DMS114 treated with DMSO at 0.1 percent for 48 hours (cell line): ENCODE measurements at regions not wholly inside any gene's neighbourhood (a gene's known extent, or its start where the extent isn't known, plus 50 kb on each side); places are given as distances from the start of the nearest gene placed in this dataset.
"Not testable (repeated sequence)": the region's sequence is repeated elsewhere in the genome, so short reads cannot be mapped to it uniquely, and the experiment has no call there.

Experiments
- DNase-seq: peaks from one replicate; lab custom pipeline; 2025; ENCODE audit not compliant: unreplicated experiment; lab: John Stamatoyannopoulos, UW

DNA sequence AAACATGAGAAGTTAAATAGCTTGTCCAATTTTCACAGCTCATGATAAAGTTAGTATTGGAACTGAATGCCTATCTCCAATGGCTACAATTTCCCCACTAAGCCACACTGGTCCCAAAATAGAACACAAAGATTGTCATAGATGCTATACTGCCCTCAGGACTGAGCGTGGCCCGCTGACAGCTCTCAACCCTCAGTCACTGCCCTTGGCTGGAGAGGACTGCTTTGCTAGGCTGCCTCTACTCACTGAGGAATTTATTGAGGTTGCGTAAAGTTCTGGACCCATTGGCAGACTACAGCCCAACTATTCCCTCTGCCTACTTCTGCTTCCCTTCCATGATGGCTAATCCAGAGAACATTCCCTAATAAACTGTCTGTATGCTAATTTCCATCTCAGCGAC lies 165.5 kb upstream of the BET1 start:
- DNase-seq, result no peak

DNA sequence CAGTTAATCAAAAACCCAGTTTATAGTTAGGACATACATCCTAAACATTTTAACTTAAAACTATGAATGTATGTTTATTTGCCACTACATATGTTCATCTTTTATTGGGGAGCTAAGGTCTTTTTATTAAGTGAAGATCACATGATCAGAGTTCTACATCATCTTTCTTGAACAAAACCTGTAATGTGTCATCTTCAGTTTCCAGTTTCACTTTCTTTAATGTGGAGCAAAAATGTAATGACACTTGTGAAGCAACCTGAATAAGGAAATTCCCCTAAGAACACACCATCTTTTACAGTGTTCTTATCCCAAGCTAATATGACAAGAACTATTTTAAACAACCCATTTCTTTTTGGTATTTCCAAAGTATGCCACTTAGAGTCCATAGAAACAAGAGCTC lies 166.7 kb upstream of the BET1 start:
- DNase-seq, result no peak

DNA sequence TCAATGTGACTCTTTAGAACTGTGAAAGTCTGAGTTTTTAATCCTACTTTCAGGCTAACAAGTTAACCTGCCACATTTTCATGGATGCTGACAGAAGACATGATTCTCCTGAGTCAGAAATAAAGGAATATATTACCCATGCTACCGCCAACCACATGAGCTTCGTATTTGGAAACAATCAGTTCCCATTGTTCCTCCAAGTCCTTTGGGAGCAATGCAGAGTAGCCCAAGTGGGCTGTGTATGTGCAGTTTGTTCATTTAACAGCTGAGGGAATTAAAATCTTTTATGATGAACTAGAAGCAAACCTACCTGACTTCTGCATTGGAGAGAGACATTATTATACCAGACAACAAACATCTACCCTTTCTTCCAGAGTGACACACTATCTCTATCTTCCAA lies 169.3 kb upstream of the BET1 start:
- no peak for DNase-seq

DNA sequence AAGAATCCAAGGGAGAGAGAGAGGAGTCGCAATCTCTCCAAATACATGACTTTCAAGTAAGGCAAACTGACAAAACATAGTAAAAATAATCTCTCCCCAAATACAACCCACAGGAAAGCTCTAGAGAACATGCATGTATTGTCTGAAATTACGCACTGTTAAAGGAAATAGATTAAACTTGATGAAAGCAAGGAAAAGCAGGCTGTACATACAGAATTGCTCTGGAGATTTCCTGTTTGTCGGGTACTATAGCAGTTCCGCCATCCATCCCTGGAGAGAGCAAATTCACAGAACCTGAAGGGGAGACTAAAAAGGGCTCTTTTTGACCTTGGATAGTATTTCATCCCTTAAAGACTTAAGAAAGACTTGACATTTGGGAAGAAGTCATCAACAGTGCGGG lies 170.2 kb upstream of the BET1 start:
- no peak for DNase-seq

DNA sequence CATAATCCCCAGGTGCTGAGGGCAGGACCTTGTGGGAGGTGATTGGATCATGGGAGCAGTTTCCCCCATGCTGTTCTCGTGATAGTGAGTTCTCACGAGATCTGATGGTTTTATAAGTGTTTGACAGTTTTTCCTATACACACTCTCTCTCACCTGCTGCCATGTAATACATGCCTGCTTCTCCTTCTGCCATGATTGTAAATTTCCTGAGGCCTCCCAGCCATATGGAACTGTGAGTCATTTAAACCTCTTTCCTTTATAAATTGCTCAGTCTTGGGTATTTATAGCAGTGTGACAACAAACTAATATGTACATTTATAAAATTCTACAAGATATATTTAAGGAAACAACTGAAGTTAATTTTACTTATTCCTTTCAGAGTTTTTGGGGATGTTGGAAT lies 170.8 kb upstream of the BET1 start:
- DNase-seq, result no peak

DNA sequence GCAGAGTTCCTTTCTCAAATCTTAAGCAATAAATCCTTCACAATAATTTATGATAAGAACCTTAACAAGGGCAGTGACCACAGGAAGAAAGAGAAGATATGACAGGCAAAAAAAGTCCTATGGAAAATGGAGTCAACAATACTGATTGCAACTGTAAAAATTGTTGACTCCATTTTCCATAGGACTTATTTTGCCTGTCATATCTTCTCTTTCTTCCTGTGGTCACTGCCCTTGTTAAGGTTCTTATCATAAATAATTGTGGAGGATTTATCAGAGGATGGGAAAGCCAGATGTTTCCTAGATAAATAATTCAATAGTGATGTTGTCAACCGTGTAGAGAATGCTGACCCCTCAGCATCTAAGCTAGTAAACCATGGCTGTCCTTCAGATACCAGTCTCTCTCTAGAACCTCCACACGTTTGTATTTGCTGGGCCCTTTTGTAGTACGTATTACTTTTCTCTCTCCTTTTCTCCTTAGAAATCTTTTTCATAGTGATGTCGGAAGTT lies 172.6 kb upstream of the BET1 start:
- DNase-seq, result no peak

DNA sequence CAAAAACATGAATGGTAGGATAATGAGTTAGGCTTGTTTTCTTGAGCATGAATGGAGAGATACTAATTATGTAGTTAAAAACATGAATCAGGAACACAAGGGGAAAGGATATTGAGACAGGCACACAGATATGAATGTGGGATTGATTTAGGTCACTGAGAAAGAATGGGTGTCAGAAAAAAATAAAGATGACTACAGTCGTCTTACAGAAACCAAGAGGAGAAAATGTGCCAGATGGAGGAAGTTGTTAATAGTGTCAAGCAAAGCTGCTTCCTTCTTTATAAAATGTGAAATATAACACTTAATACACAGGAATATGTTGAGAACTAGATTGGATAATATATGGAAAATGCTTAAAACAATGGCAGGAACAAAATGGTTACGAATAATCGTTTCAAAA lies 173.3 kb upstream of the BET1 start:
- no peak for DNase-seq

DNA sequence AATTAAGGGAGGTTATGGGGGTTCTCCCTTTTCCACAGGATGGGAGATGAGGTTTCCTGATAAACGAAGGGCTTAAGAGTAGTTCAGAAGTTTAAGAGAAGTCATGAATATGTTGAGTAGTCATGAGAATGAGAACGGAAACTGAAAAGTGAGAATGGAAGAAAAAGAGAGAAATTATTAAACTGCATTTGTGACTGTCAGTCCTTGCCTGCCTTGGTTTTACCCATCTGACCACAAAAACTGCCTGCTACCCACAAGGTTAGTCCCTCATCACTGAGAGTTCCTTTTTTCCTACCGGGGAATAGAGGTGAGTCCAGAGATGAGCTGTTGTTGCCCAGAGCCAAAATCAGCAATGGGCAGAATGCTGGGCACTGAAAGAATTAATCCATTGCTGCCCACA lies 174.1 kb upstream of the BET1 start:
- no peak for DNase-seq

DNA sequence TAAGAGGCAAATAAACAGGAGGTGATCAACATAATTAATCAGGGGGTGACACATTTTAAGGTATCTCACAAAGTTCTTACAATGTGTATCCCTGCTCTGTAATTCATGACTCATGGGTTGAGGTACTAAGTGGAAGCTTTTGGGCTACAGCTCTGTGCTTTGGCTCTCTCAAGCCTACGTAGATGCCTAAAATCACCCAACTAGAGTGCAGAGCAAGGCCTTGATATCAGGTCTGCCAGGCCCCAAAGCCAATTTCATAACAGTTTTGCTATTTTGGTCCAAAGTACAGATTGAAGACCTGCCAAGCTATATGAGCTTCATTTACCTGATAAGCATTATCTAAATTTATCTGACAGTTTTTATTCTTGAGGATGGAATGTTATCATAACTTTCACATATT lies 175.3 kb upstream of the BET1 start:
- DNase-seq, result no peak

DNA sequence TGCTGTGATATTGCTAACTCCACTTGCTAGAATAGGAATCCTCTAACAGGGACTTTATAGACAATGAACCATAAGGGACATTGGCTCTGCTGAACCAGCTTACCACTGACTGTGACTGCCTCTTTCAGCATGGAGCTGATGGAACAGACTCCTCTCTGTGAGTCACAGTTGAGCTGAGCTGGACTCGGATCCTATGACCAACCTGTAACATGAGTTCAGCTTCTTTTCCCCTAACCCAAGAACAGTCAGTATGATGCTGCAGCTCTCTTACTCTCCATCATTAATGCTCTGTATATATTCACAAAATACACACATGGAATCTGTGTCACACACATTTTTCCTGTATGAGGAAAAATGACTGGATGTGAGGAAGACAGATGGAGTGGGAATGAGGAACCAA lies 177.9 kb upstream of the BET1 start:
- no peak for DNase-seq

DNA sequence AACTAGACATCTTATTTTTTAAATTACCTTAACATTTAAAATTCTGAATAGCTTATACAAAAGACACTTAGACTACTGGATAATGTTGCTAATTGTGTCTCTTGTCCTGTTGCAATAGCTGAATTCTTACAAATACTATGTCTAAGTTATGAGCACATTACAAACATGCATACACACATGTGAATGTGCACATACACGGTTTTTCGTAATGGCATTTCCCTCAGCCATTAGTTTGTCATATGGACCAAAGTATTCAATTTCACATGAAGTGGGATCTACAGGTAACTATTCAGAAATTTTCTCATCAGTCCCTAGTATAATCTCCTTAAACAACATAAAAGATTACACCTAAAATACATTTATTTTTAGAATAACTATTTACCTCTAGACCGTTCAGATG lies 178.6 kb upstream of the BET1 start:
- no peak for DNase-seq

DNA sequence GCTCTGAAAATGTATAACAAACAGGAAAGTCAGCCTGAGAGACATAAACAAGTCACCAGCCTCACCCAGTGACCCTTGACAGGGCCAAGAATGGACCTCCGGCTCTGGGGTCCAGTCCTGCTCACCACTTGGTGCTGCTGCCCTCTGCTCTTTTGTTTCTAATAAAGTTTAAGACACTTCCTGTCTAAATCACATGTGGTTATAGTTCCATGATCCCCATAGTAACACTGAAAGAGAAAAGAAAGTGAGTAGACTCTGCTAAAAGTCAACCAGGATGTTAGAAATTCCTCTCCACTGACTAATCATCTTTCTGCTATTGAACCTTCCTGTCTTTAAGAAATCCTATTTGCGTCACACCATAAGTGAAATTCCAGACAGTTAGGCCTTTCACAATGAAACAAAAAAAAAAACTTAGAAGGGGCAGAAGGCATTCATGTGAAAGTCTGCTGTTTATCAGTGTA lies 179.2 kb upstream of the BET1 start:
- DNase-seq, result no peak

DNA sequence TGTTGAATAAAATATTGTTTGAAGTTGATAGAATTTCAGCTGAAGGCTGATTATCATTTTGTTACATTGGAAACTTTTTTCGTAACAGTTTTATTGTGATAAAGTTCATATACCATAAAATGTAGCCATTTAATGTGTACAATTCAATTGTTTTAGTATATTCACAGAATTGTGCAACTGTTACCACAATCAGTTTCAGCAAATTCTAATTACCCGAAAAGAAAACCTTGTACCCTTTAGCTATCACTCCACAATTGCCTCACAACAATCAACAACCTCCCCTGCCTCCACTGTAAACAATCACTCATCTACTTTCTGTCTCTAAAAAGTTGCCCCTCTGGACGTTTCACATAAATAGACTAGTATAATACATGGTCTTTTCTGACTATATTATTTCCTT lies 179.7 kb upstream of the BET1 start:
- no peak for DNase-seq

DNA sequence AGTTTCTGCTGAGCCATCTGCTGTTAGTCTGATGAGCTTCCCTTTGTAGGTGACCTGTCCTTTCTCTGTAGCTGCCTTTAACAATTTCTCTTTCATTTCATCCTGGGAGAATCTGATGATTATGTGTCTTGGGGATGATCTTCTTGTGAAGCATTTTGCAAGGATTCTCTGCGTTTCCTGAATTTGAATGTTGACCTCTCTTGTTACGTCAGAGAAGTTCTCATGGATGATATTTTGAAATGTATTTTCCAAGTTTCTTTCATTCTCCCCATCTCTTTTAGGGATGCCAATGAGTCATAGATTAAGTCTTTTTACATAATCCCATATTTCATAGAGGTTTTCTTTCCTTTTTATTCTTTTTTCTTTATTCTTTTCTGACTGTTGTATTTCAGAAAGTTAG lies 184.2 kb upstream of the BET1 start:
- DNase-seq, result no peak

DNA sequence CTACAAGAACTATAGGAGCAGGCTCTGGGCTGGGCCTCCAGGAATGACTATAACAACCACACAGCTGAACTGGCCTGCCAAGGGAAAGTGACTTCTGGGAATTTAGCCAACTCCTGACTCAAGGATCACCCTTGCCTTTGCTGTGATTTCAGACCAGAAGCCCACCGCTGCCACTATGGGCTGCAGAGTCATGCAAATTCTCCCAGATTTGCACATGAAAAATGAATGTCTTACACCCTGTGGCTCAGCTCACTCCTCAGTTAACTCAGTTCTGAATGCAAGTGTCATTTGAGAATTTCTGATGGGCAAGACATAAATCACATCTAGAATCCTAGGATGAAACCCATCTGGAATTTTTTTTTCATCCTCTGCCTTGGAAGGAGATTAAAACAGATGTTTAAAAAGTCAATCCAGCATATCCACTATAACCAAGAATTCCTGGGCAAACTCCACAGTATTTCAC lies 186.5 kb upstream of the BET1 start:
- DNase-seq, result no peak

DNA sequence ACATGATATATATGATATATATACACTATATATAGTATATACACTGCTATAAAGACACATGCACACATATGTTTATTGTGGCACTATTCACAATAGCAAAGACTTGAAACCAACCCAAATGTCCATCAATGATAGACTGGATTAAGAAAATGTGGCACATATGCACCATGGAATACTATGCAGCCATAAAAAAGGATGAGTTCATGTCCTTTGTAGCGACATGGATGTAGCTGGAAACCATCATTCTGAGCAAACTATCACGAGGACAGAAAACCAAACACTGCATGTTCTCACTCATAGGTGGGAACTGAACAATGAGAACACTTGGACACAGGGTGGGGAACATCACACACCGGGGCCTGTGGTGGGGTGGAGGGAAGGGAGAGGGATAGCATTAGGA lies 190.3 kb upstream of the BET1 start:
- not testable (repeated sequence) for DNase-seq

DNA sequence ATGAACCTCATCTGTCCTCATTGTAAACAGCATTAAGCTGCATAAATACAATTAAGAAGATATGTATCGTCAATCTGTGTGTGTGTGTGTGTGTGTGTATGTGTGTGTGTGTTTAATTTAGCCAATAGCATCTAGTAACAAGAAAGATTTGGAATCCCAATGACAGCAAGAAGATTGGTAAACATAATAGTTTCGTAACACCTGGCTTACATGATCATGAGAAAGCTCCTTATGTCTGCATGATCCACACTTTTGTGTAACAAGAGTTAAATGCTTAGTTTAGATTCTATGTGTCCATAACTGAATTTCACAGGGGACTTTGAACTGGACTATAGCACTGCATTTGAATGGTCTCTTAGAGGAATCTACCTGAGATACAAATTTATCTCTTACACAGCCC lies 191.0 kb upstream of the BET1 start:
- no peak for DNase-seq

DNA sequence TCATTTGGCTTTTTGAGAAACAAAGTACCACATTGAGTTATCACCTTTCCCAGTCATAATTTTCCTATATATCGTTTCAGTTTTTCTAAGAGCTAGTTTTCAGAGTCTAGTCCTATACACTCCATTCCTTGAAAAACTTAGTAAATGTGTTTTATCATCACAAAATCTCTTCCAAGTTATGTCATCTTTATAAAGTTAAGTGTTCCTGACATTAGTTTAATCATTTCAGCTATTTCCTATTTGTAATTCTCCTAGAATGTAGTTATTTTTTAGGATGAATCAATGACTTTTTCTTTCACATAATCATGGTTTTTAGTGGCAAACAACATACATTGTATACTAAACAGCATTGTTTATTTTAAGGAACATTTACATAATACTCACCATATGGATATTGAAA lies 191.7 kb upstream of the BET1 start:
- DNase-seq, result no peak

DNA sequence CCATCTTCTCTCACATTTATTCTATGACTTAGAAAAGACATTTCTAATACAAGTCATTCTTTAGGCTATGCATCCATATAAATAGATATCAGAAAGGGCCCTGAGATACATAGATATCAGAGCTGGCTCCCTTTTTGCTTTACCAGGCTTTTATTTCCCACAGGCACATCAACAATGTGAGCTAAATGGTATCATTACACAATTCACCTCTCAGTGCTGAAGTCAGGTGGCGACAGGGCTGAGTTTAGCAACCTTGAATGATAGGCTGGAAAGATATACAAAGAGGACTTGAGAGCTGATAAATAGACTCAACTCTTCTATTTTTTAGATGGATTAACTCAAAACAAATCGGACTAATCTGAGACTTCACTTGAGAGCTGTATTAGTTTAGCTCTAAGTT lies 189.2 kb upstream of the COL1A2 start:
- DNase-seq, result no peak

DNA sequence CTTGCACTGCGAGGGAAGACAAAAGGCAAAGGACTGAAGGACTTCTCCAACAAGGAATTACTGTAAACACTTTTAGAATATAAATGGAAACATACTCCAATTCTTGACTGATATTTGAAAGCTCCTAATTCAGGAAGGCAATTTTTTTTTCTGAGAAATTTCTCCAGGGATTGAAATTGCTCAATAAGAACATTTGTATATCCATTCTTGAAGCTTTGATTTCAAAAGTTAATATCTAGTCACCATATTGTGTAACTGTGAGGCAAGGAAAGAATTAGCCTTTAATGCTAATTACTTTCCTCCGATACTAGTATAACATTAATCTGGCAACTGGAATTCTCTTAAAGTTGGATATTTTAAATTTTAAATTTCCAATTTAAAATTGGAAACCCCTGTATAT lies 188.4 kb upstream of the COL1A2 start:
- DNase-seq, result no peak

DNA sequence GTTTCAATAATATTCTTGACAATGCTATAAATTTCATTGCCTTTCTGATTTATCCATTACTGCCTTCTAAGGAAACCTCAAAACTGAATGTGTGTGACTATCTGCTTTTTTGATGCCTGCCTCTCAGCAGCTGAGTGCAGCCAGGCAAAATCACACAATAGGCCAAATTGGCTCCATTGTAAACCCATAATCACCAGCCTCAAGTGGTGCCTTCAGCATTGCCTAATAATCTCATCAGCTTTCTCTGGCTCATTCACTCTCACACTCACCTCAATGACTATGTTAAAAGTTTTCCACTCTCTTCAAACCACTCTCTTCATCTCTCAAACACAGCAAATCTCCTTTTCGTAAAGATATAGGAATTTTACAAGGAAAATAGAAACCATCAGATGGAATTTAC lies 182.5 kb upstream of the COL1A2 start:
- no peak for DNase-seq

DNA sequence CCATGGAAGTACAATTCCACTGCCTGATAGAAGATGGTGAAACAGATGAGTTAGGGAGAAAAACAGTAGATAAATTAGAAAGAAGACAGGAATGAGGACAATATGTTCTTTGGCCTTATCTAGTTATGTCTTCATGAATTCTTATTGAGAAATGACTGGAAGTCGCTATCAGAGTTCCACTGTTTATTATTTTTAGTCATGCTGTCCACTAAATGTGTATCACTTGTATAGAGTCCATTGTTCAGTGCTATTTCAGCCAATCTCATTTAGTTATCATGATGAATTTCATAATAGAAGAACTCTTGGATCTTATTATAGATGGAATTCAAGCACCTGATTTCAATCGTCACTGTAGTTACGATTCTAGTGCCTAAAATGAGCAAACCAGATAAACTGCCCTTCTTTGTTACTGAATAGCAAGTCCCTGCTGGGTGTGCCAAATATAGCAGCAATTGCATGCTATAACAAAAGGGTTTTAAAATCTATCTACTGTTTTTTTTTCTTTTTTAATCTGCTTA lies 177.7 kb upstream of the COL1A2 start:
- DNase-seq, result no peak

DNA sequence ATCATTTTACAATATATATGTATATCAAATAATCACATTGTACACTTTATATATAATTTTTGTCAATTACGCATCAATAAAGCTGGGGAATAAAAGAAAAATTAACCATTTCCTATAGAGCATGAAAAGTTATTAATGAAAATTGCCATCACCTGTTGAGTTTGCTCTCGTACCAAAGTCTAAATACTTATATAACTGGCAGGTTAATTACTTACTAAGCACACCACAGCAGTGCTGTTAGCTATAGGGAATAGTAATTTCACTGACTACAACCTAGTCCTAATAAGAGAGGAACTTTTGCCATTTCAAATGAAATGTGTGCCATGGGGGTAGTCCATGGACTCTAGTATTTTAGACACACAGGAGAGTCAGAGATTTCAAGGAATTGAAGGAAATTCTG lies 176.9 kb upstream of the COL1A2 start:
- no peak for DNase-seq

DNA sequence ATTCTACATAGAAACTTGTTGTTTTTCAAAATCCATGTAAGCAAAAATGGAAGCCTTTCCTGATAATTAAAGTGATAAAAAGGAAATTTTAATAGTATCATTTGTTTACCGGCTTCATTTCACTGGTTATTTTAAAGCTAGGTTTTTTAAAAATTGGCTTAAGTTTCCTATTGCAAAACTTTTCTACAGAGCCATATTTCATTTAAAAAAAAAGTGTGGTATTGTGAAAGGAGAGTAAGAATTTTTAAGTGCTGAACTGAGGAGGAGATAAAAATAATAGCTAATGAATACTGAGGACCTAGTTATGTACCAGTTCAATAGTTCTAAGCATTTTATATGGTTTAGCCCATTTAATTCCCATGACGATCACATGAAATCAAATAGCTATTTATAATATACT lies 172.2 kb upstream of the COL1A2 start:
- no peak for DNase-seq
